Endothelial cell of umbilical vein (primary cell): ENCODE measurements at regions not wholly inside any gene's neighbourhood (a gene's known extent, or its start where the extent isn't known, plus 50 kb on each side); places are given as distances from the start of the nearest gene placed in this dataset.

Source experiments
- BruUV-seq: library from RNA; stranded (reverse); fragments of 400-500 nt; replicated peaks from 2 replicates; lab custom pipeline; 2021; lab: Mats Ljungman, UMichigan
- CTCF ChIA-PET: fragments of 300-600, 350-600 bp; sonication (Branson Sonifier 250); formaldehyde crosslinking; loops from one replicate; lab custom pipeline; 2021; ENCODE audit warnings: antibody characterized with exemption, inconsistent platforms; lab: Charles Lee
- POLR2A ChIA-PET: fragments of 300-600, 350-600 bp; sonication (Branson Sonifier 250); formaldehyde crosslinking; loops from one replicate; lab custom pipeline; 2021; ENCODE audit warnings: antibody characterized with exemption, inconsistent platforms; lab: Charles Lee
- DNase-seq: peaks from one replicate; pipeline ENCODE4 v3.0.0-alpha.2; 2011; ENCODE audit warnings: low read depth, low spot score
- FAIRE-seq: peaks from 2 replicates; lab custom pipeline; 2011; peaks lifted over from hg19 to GRCh38; lab: Jason Lieb, UNC
- H2AFZ ChIP-seq: 2 replicates; pipeline ENCODE4 v1.6.0; 2012; ENCODE audit warnings: low read depth, low read length, control low read depth, inconsistent platforms
- H3K27ac ChIP-seq: 2 replicates; pipeline ENCODE4 v1.5.1; 2011; ENCODE audit warnings: low read depth, mild to moderate bottlenecking, control low read depth, low read length, moderate library complexity; ENCODE audit not compliant: insufficient read depth
- H3K27me3 ChIP-seq, 2 experiments: 2 replicates each; pipeline versions ENCODE4 v1.6.0 to v1.6.1; 2011; ENCODE audit warnings: low read length in 2 of 2, mixed read lengths in 1 of 2; ENCODE audit not compliant: control insufficient read depth in 2 of 2, insufficient read depth in 2 of 2
- H3K36me3 ChIP-seq, 2 experiments: 2 replicates in 1 of 2; 3 replicates in 1 of 2; pipeline ENCODE4 v1.5.1; 2011; ENCODE audit warnings: low read length in 2 of 2, mild to moderate bottlenecking in 1 of 2, moderate library complexity in 1 of 2; ENCODE audit not compliant: control insufficient read depth in 2 of 2, insufficient read depth in 2 of 2; ENCODE audit errors: extremely low read depth in 1 of 2
- H3K4me1 ChIP-seq: 3 replicates; pipeline ENCODE4 v1.5.1; 2011; ENCODE audit warnings: mild to moderate bottlenecking, low read length; ENCODE audit not compliant: control insufficient read depth, insufficient read depth; ENCODE audit errors: extremely low read depth
- H3K4me2 ChIP-seq: 2 replicates; pipeline ENCODE4 v1.6.1; 2011; ENCODE audit warnings: low read length, control low read depth, mixed read lengths; ENCODE audit not compliant: insufficient read depth
- H3K4me3 ChIP-seq, 3 experiments: fragments of 200-600 bp in 1 of 3; sonication (generic), shearing (Covaris generic) in 1 of 3; replicated peaks in 1 of 3; 2 replicates each; pipeline ENCODE4 v1.5.1; 2011 to 2016; ENCODE audit warnings: control low read depth in 3 of 3, low read length in 3 of 3, mild to moderate bottlenecking in 2 of 3, inconsistent platforms in 1 of 3, low read depth in 1 of 3, moderate library complexity in 1 of 3; ENCODE audit not compliant: insufficient read depth in 1 of 3
- H3K79me2 ChIP-seq: 2 replicates; pipeline ENCODE4 v1.6.0; 2012; ENCODE audit warnings: low read length, inconsistent platforms; ENCODE audit not compliant: control insufficient read depth, insufficient read depth
- H3K9ac ChIP-seq: replicated peaks from 2 replicates; pipeline ENCODE3; 2011; ENCODE audit warnings: low read length, control low read depth; ENCODE audit not compliant: insufficient read depth; ENCODE audit errors: extremely low read depth
- H3K9me1 ChIP-seq: replicated peaks from 3 replicates; pipeline ENCODE4 v1.6.0; 2011; ENCODE audit warnings: mild to moderate bottlenecking, low read length; ENCODE audit not compliant: control insufficient read depth, insufficient read depth; ENCODE audit errors: extremely low read depth
- H3K9me3 ChIP-seq: replicated peaks from 2 replicates; pipeline ENCODE4 v1.5.1; 2012; ENCODE audit warnings: low read length, inconsistent platforms; ENCODE audit not compliant: control insufficient read depth, insufficient read depth
- H4K20me1 ChIP-seq: replicated peaks from 2 replicates; pipeline ENCODE3; 2011; ENCODE audit warnings: mild to moderate bottlenecking, low read length; ENCODE audit not compliant: control insufficient read depth, insufficient read depth; ENCODE audit errors: extremely low read depth
- EZH2 ChIP-seq: IDR thresholded peaks from 2 replicates; pipeline ENCODE4 v1.6.1; 2012; ENCODE audit warnings: borderline replicate concordance, low read depth, mild to moderate bottlenecking, moderate library complexity, low read length, inconsistent platforms; ENCODE audit not compliant: severe bottlenecking
- FOS ChIP-seq: IDR thresholded peaks from 2 replicates; pipeline ENCODE4 v1.6.1; 2011; ENCODE audit warnings: mild to moderate bottlenecking, low read length, moderate library complexity, borderline replicate concordance; ENCODE audit not compliant: insufficient read depth
- JUN ChIP-seq: IDR thresholded peaks from 2 replicates; pipeline ENCODE4 v1.6.1; 2011; ENCODE audit warnings: borderline replicate concordance, low read depth; ENCODE audit not compliant: insufficient read length, insufficient read depth
- MYC ChIP-seq: IDR thresholded peaks from one replicate; pipeline ENCODE4 v1.6.1; 2011; ENCODE audit warnings: mild to moderate bottlenecking, low read depth, low read length
- dilution Hi-C: fragments of 300-500 bp; cut with MboI; formaldehyde crosslinking; loops from one replicate; pipeline ENCODE4 v1.15.0; 2019; ENCODE audit warnings: low sequenced_read_pairs; ENCODE audit not compliant: extremely low pct_ligation_motif_present
- intact Hi-C: fragments of 100-400 bp; cut with micrococcal nuclease; formaldehyde crosslinking; loops from one replicate; pipeline ENCODE4 v1.10.0; 2022
- TF ChIP-seq, protein P1 (sequence below), 2 donors: IDR thresholded peaks; 1 replicate in 1 of 2; 2 replicates in 1 of 2; pipeline ENCODE4 v1.5.1; 2011; ENCODE audit warnings: low read length in 2 of 2, mild to moderate bottlenecking in 2 of 2, moderate library complexity in 2 of 2, control low read depth in 1 of 2, inconsistent platforms in 1 of 2, low read depth in 1 of 2; ENCODE audit not compliant: insufficient read depth in 1 of 2; ENCODE audit errors: extremely low read depth in 1 of 2

DNA sequence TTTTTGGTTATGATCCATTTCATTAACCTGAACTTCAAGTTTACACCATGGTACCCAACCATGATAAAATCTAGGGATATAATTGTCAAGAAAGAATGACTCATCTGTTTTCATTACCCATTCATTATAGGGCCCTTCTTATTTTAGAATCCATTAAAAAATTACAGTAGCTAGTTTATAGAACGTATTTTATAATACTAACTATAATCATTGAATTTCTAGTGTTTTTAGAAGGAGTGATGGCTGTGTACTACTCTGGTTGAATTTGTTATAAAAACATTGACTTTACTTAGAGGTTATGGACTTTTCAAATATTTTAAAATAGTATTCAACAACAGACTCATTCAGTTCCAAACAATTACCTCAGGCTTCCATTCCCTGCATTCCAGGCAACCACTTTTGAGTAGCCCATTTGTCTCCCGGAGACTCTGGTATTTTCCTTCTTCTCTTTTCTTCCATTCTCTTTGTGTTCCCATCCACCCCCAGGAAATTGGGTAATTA lies 71.9 kb upstream of the KLF12 start:
- BruUV-seq, result no TSS peak
- ChIA-PET CTCF (no interaction called here), POLR2A (no interaction called here)
- Histone ChIP-seq H4K20me1 (no peaks in the 10 kb centered on the region), H3K4me1 (no peaks in the 10 kb centered on the region), H3K36me3 (no peaks in the 10 kb centered on the region), H3K9me1 (no peaks in the 10 kb centered on the region), H3K27me3 (no peaks in the 10 kb centered on the region), H3K4me3 (no peak overlapping the region), H3K4me2 (no peak overlapping the region), H3K79me2 (no peaks in the 10 kb centered on the region), H3K9ac (no peak overlapping the region), H3K9me3 (no peaks in the 10 kb centered on the region), H3K27ac (no peak overlapping the region), H2AFZ (no peak overlapping the region)
- intact Hi-C loops (no loop called here), dilution Hi-C loops (no loop called here)
- no peak for DNase-seq
- TF ChIP-seq FOS, result peak; percentile 46
- TF ChIP-seq EZH2, result no peak
- no peak for FAIRE-seq

- Histone ChIP-seq H3K9me3 (no peaks in the 10 kb centered on the region), H3K27ac (no peak overlapping the region), H3K9me1 (no peaks in the 10 kb centered on the region), H3K4me3 (no peak overlapping the region), H3K9ac (no peak overlapping the region), H3K36me3 (no peaks in the 10 kb centered on the region), H2AFZ (no peak overlapping the region), H4K20me1 (no peaks in the 10 kb centered on the region), H3K4me1 (no peaks in the 10 kb centered on the region), H3K27me3 (no peaks in the 10 kb centered on the region), H3K79me2 (no peaks in the 10 kb centered on the region), H3K4me2 (no peak overlapping the region)
- intact Hi-C loops (no loop called here), dilution Hi-C loops (no loop called here)
- no peak for DNase-seq
- no peak for TF ChIP-seq EZH2
- TF ChIP-seq FOS, result no peak
- TF ChIP-seq, protein P1, sequence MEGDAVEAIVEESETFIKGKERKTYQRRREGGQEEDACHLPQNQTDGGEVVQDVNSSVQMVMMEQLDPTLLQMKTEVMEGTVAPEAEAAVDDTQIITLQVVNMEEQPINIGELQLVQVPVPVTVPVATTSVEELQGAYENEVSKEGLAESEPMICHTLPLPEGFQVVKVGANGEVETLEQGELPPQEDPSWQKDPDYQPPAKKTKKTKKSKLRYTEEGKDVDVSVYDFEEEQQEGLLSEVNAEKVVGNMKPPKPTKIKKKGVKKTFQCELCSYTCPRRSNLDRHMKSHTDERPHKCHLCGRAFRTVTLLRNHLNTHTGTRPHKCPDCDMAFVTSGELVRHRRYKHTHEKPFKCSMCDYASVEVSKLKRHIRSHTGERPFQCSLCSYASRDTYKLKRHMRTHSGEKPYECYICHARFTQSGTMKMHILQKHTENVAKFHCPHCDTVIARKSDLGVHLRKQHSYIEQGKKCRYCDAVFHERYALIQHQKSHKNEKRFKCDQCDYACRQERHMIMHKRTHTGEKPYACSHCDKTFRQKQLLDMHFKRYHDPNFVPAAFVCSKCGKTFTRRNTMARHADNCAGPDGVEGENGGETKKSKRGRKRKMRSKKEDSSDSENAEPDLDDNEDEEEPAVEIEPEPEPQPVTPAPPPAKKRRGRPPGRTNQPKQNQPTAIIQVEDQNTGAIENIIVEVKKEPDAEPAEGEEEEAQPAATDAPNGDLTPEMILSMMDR (IDR thresholded peaks at IDR 0.05; ENCODE audit: extremely low read depth in 1 of 2, insufficient read depth in 1 of 2, low read depth in 1 of 2, low read length in 2 of 2), result no peak
- no peak for TF ChIP-seq MYC
- TF ChIP-seq JUN, result no peak
- ChIA-PET POLR2A (no interaction called here), CTCF (no interaction called here)
- no TSS peak for BruUV-seq
- no peak for FAIRE-seq
These were observed 71.1 kb upstream of the KLF12 start for GRCh38 chr13:74205313-74205690.
